ENCODE measurements at regions not wholly inside any gene's neighbourhood (a gene's known extent, or its start where the extent isn't known, plus 50 kb on each side); places are given as distances from the start of the nearest gene placed in this dataset.

DNA sequence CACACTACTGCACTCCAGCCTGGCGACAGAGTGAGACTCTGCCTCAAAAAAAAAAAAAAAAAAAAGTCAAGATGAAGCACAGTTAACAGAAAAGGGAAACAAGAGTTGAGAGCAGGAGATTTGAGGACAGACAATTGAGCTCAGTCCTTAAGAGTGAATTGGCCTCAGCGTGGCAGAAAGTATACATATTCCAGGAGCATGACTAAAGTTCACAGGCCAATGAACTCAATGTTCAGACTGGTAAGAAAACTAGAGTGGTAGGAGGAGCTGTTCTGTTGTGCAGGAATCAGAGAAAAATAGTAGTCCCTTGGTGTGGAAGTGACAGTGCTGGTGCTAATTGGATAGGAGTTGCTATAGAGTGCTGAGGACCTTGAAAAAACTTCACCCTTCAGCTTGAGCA, 60.0 kb downstream of the NRN1 start:
- DNase-seq: no peak

- DNase-seq: no peak
These were observed 60.5 kb downstream of the NRN1 start for GRCh38 chr6:5946181-5946580.

DNA sequence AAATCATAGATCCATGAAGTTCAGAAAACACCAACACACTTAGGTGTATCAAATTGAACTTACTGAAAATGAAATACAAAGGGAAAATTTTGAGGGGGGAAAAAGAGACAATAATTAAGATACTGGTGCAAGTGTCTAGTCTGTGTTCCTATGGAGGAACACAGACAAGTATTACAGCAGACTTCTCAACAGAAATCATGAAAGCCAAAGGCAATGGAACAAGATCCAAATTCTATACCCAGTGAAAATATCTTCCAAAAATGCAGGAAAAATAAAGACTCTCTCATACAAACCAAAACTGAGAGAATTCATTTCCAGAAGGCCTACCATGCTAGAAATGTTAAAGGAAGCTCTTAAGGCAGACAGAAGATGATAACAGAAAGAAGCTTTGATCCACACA, 63.1 kb downstream of the NRN1 start:
- DNase-seq: no peak

DNA sequence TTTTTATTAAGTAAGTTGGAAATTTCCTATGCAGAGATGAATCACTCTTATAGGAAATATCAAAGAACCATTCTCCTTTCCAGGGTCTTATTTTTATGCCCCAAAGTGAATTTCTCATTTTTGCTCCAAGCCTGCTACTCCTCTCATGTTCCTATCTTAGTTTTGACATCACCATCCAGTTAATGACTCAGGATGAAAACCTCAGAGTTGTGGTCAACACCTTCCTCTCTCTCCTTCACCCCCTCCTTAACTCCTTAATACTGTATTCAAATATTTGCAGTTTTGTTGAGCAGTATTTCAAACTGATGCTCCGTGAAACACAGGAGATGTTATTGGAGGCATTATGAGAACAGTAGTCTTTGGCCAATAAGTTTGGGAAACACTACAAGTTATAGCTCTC, 64.1 kb downstream of the NRN1 start:
- no peak for DNase-seq

GRCh38 chr6:5941188-5941587, 65.5 kb downstream of the NRN1 start:
- DNase-seq: no peak

DNA sequence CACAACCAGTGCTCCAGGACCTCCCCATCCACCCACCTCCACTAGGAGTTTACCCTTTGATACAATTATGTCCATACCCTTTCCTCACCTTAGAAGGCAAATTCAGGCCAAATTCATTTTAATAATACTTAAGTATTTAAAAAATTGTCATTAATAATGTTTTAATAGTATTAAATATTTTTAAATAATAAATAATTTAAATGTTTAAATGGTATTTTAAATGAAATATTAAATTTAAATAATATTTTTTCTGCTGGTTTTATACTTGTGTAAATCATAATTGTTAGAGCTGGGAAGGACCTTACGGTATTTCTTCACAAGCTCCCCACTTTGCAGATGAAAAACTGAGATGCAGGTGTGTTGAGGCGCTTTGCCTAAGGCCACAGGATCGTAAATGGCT, 67.8 kb downstream of the NRN1 start:
- no peak for DNase-seq

DNA sequence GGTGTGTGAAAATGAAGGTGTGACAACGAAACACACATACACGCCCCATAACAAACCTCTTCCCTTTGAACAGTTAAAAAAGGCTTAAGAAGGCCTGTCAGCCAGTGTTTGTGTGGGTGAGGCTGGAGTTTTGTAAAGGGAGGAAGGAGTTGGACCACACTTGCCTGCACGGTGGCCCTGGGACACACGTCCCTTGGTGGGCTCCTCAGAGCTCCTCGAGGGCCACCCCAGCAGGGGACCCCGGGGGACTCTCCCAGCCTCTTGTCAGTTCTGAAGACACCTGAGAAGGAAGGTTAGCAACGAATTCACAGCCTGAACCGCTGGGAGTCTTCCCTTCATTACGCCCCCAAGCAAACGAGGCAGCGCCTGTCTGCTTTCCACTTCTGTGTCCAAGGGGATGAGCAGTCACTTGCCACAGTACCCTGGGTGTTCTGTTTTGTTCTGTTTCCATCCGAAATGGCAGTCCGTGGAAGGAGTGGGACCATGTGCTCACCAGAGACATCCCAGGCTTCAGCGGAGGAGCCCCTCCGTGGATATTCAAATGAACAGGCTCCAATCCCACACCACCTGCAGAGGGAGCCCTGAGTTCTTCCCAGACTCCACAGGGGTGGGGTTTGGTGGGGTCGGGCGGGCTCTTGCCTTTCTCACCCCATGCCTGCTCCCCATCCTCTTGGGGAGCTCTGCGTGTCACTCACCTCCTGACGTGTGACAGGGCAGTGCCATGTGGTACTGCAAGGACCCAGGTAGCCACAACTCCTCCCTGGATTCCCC, 68.6 kb downstream of the NRN1 start:
- DNase-seq: no peak

GRCh38 chr6:5937169-5937909, 69.4 kb downstream of the NRN1 start:
- no peak for DNase-seq

DNA sequence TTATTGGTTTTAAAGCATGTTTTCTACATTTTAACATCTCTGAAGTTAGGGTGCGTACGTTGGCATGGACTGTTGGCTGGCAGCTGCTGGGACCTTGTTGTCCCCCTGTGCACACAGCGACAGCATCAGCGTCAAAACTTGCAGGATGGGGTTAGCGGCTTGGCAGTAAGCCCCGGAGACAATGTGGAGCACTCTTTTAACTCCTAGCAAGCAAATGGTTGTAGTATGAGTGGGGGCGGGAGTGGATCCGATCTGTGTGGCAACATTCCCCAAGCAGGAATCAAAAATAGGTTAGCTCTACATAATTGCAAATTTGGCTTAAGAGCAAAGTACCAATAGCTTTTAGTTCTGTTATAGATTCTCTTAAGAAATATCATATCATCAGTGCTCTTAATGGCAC, 70.1 kb downstream of the NRN1 start:
- no peak for DNase-seq

- DNase-seq: no peak
These were observed 70.6 kb downstream of the NRN1 start for GRCh38 chr6:5936140-5936539.

DNA sequence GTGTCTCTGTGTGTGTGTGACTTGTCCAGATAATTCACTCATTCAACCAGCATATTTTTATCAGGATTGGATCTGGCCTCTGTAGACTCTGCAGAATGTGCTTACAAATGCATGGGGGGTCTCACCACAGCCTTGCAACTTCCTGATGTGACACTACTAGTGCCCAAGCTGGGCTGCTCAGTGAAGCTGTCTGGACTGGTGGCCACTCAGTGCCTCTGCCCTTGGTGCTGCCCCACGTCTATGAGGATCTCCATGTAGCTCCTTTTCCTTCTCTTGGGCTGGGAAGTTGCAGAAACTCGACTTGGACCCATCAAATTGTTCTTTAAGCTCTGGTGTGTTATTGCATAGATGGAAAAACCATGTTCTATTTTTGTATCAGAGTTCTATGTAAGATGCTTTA, 75.8 kb downstream of the NRN1 start:
- no peak for DNase-seq

GRCh38 chr6:5930143-5930770, 76.5 kb downstream of the NRN1 start:
- no peak for DNase-seq

- DNase-seq: no peak
These were observed 82.9 kb downstream of the NRN1 start for GRCh38 chr6:5923840-5924239.

DNA sequence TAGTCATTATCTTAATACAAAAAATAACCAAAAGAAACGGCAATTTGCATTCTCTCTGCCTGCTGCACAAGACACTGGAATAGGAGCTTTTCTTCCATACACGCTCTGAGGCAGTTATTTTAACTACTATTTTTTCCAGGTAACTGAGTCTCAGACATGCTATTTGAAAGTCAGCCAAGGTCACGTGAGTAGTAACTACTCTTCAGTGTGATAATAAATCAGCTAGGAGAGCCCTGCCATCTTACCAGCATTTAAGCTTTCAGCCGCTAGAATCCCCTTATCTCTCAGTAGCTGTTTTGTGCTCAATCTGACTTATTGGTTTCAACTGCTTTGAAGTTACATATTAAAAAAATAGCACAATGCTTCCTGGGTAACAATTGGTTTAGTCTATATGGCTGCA, 84.5 kb downstream of the NRN1 start:
- DNase-seq: no peak

DNA sequence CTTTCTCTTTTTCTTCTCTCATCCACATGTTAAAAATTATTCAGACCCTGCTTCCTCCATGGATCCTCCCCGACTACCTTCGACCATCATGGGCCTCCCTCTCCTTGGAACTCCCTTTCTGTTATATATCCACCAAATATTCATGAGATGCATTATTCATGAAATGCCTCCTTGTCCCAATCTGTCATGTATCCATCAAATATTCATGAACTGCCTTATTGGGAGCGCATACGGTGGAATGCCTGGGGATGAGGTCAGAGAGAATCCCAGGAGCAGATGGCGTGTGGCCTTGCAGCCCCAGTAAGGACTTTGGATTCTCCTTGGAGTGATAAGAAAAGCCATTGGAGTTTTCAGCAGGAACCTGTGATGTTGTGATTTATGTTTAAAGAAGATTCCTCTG, 97.0 kb downstream of the NRN1 start:
- no peak for DNase-seq

GRCh38 chr6:5906842-5907241, 99.9 kb downstream of the NRN1 start:
- no peak for DNase-seq

GRCh38 chr6:5906340-5906670, 100.4 kb downstream of the NRN1 start:
- no peak for DNase-seq

- no peak for DNase-seq
These were observed 101.0 kb downstream of the NRN1 start for GRCh38 chr6:5905431-5906339.

DNA sequence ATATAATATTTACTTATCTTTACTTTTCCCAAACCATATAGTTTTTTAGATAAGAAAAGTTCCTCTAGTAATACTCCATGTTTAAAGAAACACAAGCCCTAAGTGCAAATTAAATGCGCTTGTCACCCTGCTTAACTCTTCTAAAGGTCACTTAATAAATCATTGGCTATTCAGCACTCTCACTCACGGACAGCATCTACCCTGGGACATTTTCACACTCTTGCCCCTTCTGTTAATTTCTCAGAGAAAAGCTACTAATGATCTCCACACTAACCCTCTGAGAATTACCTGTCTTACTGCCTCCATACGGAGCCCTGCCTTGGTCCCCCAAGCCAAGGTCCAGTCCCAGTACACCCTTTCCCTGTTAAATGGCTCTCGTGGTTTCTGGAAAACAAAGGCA, 102.2 kb downstream of the NRN1 start:
- DNase-seq: no peak

DNA sequence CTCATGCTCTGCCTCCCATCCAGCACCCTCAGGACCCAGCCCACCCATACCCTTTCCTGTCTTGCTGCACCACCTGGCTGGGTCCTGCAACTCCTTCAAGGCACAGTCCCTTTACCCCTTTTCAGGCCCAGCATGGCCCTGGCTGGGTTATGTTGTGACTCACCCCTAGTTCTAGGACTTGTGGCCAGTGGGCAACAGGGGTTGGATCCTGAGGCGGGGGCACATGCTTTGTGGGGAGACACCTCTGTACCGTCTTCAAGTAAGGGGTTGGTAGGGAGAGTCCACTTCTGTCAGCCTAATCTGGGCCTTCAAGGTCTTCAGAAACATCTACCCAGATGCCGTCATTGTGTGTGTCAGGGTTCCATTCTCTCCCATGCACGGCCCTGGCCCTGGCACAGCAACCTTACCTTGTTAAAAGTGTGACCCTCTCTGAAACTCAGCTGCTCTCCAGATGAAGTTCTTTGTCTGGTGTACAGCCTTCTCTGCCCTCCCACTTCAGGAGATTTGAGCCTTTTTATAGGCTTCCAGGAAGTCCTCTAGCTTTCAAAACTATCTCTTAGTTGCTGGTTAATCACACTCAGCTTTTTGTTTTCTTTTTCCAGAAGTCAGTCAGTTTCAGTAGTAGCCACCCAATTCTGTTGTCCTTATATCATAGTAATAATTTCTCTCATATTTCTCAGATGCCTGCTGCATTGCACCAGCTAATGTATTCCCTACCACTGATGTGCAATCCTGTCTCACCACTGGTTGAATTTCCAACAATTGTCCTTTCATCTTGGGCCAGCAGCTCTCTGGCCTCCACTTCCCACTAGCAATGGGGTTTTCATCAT, 107.3 kb downstream of the NRN1 start:
- DNase-seq: no peak

GRCh38 chr6:5898563-5898962, 108.2 kb downstream of the NRN1 start:
- DNase-seq: no peak

- DNase-seq: no peak
These were observed 108.6 kb downstream of the NRN1 start for GRCh38 chr6:5898102-5898501.
